Lower leg skin (tissue), 3 donors: ENCODE measurements at regions not wholly inside any gene's neighbourhood (a gene's known extent, or its start where the extent isn't known, plus 50 kb on each side); places are given as distances from the start of the nearest gene placed in this dataset.

Experiments
- CTCF ChIP-seq, 3 donors: fragments of 450-650 bp; IDR thresholded peaks; one replicate each; pipeline ENCODE4 v1.5.1; 2016; ENCODE audit warnings: antibody characterized with exemption in 3 of 3, mild to moderate bottlenecking in 3 of 3, moderate library complexity in 2 of 3
- POLR2A ChIP-seq, 2 donors: fragments of 450-650 bp; IDR thresholded peaks; one replicate each; pipeline ENCODE4 v1.6.1; 2016 to 2017; ENCODE audit warnings: antibody characterized with exemption in 2 of 2, mild to moderate bottlenecking in 1 of 2, moderate library complexity in 1 of 2

- no peak for TF ChIP-seq CTCF (IDR thresholded peaks at IDR 0.05)
- no peak for TF ChIP-seq POLR2A (IDR thresholded peaks at IDR 0.05)
Observed at GRCh38 chr9:89715318-89715858, 110.6 kb downstream of the GADD45G start.
